ENCODE measurements at regions not wholly inside any gene's neighbourhood (a gene's known extent, or its start where the extent isn't known, plus 50 kb on each side); places are given as distances from the start of the nearest gene placed in this dataset.

DNA sequence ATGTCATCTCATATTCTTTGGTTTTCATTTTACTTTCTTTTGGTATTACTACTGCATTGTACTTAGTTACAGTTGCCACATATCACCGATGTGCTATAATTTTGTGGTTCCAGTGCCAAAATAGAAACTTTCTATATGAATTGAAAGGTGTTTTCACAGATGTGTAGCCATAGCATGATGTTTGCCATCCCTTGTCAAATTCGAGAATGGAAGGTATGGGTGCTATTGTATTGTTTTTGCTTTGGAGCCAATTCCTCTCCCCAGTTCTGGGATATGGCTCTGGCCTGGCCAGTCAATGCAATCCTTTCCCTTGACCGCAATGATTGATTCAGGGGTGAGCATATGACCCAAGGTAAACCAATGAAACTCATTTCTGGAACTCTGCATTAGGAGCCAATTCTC is 86.2 kb upstream of the RPS6KA3 start:
- TF ChIP-seq, protein P1, sequence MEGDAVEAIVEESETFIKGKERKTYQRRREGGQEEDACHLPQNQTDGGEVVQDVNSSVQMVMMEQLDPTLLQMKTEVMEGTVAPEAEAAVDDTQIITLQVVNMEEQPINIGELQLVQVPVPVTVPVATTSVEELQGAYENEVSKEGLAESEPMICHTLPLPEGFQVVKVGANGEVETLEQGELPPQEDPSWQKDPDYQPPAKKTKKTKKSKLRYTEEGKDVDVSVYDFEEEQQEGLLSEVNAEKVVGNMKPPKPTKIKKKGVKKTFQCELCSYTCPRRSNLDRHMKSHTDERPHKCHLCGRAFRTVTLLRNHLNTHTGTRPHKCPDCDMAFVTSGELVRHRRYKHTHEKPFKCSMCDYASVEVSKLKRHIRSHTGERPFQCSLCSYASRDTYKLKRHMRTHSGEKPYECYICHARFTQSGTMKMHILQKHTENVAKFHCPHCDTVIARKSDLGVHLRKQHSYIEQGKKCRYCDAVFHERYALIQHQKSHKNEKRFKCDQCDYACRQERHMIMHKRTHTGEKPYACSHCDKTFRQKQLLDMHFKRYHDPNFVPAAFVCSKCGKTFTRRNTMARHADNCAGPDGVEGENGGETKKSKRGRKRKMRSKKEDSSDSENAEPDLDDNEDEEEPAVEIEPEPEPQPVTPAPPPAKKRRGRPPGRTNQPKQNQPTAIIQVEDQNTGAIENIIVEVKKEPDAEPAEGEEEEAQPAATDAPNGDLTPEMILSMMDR (conservative IDR thresholded peaks at IDR 0.05): no peak
- no peak overlapping the region for H3K27ac ChIP-seq

DNA sequence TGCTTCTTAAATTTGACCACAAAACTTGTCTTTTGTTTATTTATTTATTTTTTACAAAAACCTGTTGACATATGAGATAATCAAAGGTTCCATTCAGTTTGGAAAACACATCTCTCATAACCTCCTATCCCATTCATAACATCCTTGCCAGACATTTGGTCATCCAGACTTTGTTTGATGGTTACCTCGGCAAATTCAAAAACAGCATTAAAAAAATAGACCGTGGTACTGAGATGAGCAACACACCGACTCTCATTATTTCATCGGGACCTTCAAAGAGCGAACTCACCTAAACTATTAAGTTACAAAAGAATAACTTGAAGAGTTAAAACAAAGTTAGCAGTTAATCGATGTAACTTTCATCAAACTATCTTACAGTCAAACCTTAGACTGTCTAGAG is 85.8 kb upstream of the RPS6KA3 start:
- TF ChIP-seq, protein P1 (conservative IDR thresholded peaks at IDR 0.05): no peak
- H3K27ac ChIP-seq: no peak overlapping the region

DNA sequence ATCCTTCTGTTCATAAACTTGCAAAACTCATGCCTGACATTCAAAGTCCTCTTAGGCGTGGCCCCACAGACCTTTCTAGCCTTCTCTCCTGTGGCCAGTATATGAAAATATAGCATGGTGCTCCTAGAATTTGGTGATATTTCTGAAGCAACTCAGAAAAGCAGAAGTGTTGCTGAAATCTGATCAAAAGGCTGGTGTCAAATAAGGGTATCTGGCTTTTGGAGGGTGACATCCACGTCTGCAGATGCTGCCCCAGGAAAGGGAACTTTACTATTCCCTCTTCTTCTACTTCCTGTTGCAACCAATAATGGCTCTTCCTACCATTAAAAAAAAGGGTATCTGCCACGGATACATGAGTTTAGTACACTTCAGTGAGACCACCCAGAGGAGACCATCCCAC is 83.9 kb upstream of the RPS6KA3 start:
- no peak overlapping the region for H3K27ac ChIP-seq
- TF ChIP-seq, protein P1 (conservative IDR thresholded peaks at IDR 0.05): no peak

DNA sequence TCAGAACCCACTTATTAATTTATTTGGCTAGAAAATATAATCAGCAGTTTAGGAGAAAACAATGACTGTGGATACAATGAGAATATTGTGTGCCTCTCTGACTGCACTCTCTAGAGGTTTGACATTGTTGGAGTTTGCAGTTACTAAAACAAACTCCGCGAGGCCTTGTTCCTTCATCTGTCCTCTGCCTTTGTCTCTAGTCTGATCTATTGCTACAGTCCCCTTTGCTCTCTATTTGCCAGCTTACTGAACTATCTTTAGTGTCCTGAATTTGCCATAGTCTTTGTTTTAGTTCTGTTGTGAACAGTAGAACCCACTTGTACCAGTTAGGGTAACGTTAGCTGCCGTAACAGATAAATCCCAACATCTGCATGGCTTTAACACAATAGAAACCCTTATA is 81.4 kb upstream of the RPS6KA3 start:
- TF ChIP-seq, protein P1 (conservative IDR thresholded peaks at IDR 0.05): no peak
- no peak overlapping the region for H3K27ac ChIP-seq

DNA sequence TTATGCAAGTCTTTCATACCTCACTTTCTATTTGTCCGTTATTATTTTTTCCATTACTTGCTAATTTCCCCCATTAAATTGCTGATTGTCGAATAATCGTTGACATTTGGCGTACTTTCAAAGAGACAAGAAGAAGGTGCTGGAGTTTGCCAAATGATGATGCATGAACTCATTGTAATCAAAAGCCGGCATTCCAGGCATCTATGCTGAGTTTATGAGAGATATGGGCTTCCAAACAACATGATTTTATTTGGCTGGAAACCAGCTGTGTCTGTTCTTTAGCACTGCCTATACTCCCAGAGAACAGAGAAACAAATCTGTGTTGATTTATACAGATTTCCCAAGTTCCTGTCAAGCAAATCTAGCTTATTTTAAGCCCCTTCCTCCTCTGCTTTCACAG is 80.8 kb upstream of the RPS6KA3 start:
- H3K27ac ChIP-seq: no peak overlapping the region

DNA sequence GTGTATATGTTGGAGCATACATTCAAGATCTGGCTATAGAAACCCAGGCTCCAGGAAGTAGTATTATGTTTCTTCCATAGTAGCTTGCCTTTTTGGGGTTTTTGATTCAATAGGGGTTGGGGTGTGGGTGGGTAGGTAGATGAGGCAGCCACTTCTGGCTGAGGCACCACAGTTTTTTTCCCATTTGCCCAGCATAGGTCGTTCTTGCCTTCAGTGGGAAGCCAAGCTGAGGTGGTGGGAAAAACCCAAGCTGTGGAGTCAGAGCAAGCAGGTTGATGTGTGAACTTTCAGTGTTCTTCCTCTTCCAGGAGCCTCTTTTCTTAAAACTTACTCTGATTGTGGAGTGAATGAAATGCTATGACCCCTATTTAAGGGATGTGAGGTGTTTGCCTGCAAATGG is 67.0 kb upstream of the RPS6KA3 start:
- TF ChIP-seq, protein P1 (conservative IDR thresholded peaks at IDR 0.05): no peak
- H3K27ac ChIP-seq: no peak overlapping the region

More for the DNA sequence above, 80.8 kb upstream of the RPS6KA3 start:
- TF ChIP-seq, protein P1 (conservative IDR thresholded peaks at IDR 0.05): no peak

DNA sequence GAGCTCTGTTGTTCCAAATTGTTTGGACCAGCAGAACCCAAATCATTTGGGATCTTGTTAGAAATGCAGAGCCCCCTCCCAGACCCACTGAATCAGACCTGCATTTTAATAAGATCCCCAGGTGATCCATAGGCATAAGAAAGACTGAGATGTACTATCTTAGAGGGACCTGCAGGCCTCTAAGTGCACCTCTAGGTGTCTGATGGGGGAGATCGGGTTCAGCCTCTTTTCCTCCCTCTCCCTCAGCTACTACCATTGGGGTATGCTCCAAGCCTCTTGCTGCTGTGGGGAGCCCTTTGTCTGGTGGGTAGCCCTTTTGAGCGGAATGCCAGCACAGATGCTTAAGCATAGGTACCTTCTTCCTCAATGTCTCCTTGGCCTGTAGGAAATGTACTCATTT is 63.8 kb upstream of the RPS6KA3 start:
- TF ChIP-seq, protein P1 (conservative IDR thresholded peaks at IDR 0.05): no peak
- H3K27ac ChIP-seq: no peak overlapping the region

DNA sequence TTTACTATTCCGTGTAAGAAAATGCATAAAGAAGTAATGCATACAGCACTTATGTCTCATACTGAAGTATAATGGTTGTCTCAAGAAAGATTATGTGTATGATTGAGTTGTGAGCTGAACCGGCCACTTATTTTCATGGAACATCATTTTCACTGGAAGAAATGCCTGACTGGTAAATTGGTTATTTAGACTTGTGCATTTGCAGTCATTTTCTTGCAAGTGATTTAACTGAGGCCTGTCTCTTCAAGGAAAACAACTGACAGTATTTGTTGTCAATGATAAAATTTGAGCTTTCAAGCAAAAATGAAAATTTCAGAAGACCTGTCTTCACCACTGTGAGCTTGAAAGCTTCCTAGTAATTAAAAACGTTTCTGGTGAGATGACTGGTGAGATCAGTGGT is 62.7 kb upstream of the RPS6KA3 start:
- TF ChIP-seq, protein P1 (conservative IDR thresholded peaks at IDR 0.05): no peak
- no peak overlapping the region for H3K27ac ChIP-seq

Measured in VCaP (cell line).